NB4 (cell line): ENCODE measurements at regions not wholly inside any gene's neighbourhood (a gene's known extent, or its start where the extent isn't known, plus 50 kb on each side); places are given as distances from the start of the nearest gene placed in this dataset.

Experiments used
- POLR2A ChIP-seq: IDR thresholded peaks from 2 replicates; pipeline ENCODE4 v1.6.1; 2011; ENCODE audit warnings: mild to moderate bottlenecking; ENCODE audit not compliant: insufficient read length; ENCODE audit errors: extremely low read depth
- TF ChIP-seq, protein P1 (sequence below): IDR thresholded peaks from one replicate; pipeline ENCODE4 v1.5.1; 2012; ENCODE audit warnings: low read depth, low read length

GRCh38 chr3:30457081-30457480 is 149.3 kb upstream of the TGFBR2 start:
- TF ChIP-seq, protein P1, sequence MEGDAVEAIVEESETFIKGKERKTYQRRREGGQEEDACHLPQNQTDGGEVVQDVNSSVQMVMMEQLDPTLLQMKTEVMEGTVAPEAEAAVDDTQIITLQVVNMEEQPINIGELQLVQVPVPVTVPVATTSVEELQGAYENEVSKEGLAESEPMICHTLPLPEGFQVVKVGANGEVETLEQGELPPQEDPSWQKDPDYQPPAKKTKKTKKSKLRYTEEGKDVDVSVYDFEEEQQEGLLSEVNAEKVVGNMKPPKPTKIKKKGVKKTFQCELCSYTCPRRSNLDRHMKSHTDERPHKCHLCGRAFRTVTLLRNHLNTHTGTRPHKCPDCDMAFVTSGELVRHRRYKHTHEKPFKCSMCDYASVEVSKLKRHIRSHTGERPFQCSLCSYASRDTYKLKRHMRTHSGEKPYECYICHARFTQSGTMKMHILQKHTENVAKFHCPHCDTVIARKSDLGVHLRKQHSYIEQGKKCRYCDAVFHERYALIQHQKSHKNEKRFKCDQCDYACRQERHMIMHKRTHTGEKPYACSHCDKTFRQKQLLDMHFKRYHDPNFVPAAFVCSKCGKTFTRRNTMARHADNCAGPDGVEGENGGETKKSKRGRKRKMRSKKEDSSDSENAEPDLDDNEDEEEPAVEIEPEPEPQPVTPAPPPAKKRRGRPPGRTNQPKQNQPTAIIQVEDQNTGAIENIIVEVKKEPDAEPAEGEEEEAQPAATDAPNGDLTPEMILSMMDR, result no peak
- TF ChIP-seq POLR2A, result no peak
